Activated CD8-positive, alpha-beta memory T cell treated with anti-CD3 and anti-CD28 coated beads, Interleukin-2, amount 50 U/mL, for 4 hours (primary cell): ENCODE measurements at regions not wholly inside any gene's neighbourhood (a gene's known extent, or its start where the extent isn't known, plus 50 kb on each side); places are given as distances from the start of the nearest gene placed in this dataset.

ENCODE experiments used
- DNase-seq: peaks from one replicate; pipeline ENCODE4 v3.0.0-alpha.2; 2020

- DNase-seq = no peak
Observed at GRCh38 chr7:25876092-25876491, 275.9 kb upstream of the NFE2L3 start.

DNA sequence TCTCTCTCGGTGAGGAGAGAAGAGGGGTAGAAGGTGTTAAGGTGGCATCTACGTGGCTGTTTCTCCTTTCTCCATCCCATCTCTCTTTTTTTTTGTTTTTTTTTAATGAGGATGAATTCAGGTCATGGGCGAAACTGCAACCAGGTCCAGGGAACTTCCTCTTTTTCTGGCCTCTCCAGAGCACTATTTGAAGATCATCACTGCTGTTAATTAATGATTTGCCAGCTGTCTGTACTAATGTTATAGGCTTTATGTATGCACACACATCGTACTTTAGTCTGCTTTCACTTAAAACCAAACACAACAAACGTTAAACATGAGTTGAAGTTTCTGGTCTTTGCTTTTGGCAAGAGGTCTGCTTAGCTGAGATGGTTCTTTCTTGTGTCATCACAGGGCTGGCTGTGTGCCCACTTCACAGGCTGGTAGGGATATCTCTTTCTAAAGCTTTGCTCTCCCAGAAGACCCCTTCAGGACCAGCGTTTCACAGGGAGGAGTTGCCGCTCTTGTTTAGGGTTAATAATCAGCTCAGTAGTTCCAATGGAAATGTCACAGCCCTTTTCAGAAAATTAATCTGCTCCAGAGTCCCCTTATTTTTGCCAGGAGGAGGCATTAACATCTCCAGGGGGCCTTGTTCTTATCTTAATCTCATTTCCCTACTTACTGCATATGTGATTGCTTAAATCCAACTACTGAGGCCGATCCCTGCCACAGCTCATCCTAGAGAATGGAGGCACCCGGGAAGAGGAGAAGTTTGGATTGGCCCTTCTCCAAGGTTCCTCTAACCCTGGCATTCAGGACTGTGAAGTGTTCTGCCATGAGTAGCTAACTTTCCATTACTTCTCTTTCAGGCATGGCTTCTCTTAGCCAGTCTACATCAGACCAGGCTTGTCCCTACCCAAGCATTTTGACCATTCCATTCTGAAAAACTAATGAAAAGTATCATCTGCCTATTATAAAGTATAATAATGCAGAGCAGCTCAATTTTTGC lies 273.9 kb upstream of the NFE2L3 start:
- DNase-seq = no peak

- no peak for DNase-seq
Observed at GRCh38 chr7:25879799-25880198, 272.2 kb upstream of the NFE2L3 start.

- DNase-seq = no peak
Observed at GRCh38 chr7:25881317-25882037, 270.5 kb upstream of the NFE2L3 start.

DNA sequence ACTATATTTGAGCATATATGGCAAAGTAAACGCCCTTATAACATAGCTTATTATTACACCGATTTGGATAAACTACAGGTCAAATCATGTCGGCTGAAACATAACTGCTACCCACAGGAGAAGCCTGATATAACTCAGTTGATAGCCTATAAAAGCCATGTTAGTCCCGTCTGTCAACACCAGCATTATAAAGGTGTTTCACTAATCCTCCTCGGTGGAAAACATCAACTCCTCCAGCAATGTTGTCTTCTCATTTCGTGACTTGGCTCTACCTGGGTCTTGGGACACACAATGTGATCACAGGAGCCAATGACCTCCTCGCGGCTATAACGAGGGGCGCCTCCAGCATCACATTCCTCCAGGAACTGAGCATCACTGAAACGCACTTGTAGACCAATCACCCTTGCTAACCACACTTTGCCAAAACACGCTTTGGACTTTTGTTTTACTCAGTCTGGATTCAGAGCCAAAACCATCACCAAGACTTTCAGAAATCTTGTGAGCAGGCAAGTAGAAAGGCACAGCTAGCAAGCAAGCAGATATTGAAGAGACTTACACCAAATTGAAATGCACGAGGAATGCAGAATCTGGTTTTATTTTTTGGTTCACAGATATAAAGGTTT lies 269.7 kb upstream of the NFE2L3 start:
- DNase-seq = no peak

DNA sequence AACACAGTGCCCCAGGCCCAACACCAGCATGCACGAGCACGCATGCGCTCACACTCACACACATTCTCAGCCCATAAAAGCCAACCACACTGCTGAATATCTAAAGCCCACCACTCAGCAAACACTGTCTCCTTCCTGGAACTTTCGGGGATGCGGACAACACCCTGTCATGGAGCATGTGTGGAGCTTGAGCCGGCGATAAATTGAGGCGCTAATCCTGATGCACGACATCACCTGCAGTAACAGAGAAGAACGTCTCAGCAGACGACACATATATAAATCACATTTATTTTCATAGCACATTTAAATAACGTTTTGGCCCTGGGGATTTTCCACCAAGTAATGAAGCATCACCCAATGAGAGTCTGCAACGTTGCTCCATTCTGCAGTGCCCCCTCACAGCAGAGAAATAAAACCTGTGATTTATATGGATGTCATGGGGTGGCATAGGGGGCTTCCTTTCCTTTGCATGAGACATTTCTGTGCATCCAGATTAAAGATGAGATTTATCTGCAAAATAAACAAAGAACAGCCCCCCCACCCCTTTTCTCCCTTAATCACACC lies 267.7 kb upstream of the NFE2L3 start:
- DNase-seq = no peak

GRCh38 chr7:25885057-25885576 lies 266.9 kb upstream of the NFE2L3 start:
- DNase-seq = no peak

- no peak for DNase-seq
Observed at GRCh38 chr7:25886387-25887240, 265.4 kb upstream of the NFE2L3 start.

- no peak for DNase-seq
Observed at GRCh38 chr7:25887266-25887665, 264.7 kb upstream of the NFE2L3 start.

DNA sequence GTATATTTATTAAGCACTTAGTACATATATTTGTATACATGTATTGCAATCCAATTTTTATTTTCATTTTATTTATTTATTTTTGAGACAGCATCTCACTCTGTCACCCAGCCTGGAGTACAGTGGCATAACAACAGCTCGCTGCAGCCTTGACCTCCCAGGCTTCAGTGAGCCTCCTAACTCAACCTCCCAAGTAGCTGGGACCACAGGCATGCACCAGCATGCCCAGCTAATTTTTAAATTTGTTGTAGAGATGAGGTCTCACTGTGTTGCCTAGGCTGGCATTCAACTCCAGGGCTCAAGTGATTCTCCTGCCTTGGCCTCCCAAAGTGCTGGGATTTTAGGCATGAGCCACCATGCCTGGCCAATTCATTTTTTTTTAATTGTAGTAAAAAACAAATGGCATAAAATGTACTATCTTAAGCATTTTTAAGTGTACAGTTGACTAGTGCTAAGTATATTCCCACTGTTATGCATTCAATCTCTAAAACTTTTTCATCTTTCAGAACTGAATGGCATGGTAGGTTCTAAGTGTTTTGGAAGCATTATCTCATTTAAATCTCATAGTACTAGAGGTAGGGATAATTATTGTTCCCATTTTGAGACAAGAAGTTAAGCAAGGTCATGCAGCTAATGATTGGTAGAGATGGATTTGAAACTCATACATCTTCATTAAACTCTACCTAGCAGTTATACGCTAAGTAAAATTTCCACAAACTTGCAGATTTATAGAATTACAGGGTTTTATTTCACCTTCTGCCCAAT lies 264.0 kb upstream of the NFE2L3 start:
- no peak for DNase-seq

GRCh38 chr7:25889765-25890164 lies 262.2 kb upstream of the NFE2L3 start:
- DNase-seq = no peak

- no peak for DNase-seq
Observed at GRCh38 chr7:25891591-25891990, 260.4 kb upstream of the NFE2L3 start.

GRCh38 chr7:25893436-25893835 lies 258.6 kb upstream of the NFE2L3 start:
- DNase-seq = no peak

- peak; percentile 23 for DNase-seq
Observed at GRCh38 chr7:25894002-25894901, 257.7 kb upstream of the NFE2L3 start.

DNA sequence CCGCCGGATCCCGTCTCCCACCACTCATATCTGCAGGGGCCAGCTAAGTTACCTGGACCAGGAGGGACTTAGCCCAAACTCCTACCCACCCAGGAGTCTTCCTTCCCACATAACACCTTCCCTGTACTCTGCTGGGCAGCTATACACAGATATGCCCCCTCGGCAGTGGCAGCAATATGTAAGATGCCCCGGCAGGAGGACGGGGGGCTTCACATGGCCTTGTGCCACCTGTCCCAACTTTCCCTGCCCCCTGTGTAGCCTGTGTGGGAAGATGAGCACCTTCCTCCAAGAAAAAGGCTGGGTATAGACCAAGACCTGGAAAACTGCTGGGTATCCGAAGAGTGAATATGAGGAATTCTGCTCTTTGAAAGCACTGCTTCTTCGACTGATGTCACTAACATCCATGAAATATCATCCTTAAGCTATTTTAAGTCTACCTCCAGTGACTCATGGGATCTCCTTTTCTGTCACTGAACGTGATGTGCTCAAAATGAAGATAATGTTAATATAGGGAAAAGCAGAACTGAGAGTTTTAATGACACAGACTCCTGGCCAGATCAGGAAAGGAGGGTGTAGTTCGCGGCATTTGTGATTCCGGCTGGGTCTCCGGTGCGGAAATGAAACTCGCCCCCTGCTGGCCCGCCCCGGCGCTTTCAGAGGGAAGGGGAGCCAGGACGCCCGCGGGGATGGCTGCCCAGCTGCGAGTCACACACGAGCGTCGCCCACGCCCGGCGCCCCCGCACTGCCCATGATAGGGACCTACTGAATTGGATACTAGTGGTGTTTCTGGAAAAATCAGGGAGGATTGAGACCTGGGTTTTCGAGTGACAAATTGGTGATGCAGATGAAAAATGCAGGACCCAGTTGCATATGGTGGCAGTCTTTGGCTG lies 256.9 kb upstream of the NFE2L3 start:
- DNase-seq = peak; percentile 67

- no peak for DNase-seq
Observed at GRCh38 chr7:25895792-25896171, 256.2 kb upstream of the NFE2L3 start.

- DNase-seq = no peak
Observed at GRCh38 chr7:25897261-25897782, 254.7 kb upstream of the NFE2L3 start.

GRCh38 chr7:25900245-25900644 lies 251.8 kb upstream of the NFE2L3 start:
- DNase-seq = no peak

GRCh38 chr7:25900877-25901276 lies 251.1 kb upstream of the NFE2L3 start:
- no peak for DNase-seq
